HG03139 (cell line): ENCODE measurements at regions not wholly inside any gene's neighbourhood (a gene's known extent, or its start where the extent isn't known, plus 50 kb on each side); places are given as distances from the start of the nearest gene placed in this dataset.
"Not testable (repeated sequence)": the region's sequence is repeated elsewhere in the genome, so short reads cannot be mapped to it uniquely, and the experiment has no call there.

Experiments used
- ATAC-seq: cut with Tn5 transposase; IDR thresholded peaks from one replicate; pipeline ENCODE4 v1.9.1; 2021; ENCODE audit not compliant: unreplicated experiment

DNA sequence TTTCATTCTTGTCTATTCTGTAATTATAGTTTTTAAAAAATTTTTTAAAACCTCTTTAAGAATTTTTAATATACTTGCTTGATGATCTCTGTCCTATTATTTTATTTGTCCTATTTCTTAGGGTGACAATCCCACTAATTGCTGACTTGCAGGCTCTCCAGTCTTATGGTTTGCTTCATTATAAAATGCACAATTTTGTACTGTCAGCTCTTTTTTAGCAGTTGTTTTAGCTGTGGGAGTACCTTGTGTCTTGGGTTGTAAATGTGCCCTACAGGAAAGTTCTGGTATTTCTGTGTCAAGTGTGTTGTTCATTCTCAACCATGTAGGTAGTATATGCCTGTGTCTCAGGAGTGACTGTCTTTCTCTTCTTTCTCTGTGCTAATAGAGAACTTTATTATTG lies 118.2 kb upstream of the IL15 start:
- no peak for ATAC-seq

DNA sequence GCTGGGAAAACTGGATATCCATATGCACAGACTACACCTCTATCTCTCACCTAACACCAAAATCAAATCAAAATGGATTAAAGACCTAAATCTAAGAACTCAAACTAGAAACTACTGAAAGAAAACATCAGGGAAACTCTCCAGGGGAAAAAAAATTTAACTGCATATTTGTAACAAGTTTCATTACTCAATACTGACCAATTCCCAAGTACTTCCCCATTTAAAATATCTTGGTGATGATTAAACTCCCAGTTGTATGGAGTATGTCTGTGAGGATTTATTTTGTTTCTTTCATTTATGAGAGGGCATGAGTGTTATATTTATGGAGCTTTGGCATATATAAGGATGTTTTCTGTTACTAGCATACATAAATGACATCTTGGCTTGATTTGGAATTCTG lies 112.3 kb upstream of the IL15 start:
- no peak for ATAC-seq

DNA sequence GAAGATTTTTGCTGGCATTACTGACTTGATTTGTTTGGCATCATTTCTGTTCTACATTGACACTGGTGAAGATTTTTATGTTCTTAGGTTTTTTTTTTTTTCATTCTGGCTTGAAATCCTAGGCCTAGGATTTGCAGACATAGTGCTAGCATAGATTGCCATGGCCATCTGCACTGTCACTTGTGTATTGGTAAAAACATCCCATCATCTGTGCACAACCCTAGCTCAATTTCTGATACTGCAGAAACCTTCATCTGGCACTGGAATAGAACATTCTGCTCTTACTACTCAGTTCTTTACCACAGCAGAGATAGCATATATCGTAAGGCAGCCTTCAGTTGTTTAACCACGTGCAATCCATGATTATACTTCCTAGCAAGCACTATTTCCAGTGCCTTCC lies 111.5 kb upstream of the IL15 start:
- ATAC-seq: no peak

DNA sequence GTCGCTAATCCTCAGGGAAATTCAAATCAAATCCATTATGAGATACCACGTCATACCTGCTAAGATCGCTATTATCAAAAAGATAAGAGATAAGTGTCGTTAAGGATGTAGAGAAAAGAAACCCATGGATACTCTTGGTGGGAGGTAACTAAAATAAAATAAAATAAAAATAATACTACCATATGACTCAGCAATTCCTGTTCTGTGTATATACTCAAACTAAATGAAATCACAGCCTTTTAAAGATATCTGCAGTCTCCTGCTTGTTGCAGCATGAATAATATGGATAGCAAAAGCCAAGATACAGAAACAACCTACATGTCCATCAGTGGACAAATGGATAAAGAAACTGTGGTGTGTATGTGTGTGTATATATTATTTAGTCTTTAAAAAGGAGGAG lies 105.8 kb upstream of the IL15 start:
- ATAC-seq: no peak

DNA sequence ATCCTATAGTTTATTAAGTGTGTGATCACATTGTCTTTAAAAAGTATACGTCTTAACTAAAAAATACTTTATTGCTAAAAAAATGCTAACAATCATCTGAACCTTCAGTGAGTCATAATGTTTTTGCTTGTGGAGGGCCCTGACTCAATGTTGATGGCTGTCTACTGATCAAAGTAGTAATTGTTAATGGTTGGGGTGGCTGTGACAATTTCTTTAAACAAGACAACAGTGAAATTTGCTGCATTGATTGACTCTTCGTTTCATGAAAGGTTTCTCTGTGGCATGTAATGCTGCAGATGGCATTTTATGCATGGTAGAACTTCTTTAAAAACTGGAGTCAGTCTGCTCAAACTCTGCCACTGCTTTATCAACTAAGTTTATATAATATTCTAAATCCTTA lies 101.4 kb upstream of the IL15 start:
- no peak for ATAC-seq

DNA sequence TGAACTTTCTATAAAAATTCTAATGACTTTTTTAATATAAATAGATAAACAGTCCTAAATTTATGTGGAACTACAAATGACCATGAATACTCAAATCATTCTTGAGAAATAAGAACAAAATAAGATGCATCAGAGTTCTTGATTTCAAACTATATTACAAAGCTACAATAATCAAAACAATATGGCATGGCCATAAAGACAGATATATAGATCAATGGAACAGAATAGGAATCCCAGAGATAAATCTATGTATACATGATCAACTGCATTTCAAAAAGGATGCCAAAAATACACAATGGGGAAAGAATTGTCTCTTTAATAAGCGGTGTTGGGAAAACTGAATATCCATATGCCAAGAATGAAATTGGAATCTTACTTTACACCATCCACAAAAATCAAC lies 98.4 kb upstream of the IL15 start:
- ATAC-seq: no peak

DNA sequence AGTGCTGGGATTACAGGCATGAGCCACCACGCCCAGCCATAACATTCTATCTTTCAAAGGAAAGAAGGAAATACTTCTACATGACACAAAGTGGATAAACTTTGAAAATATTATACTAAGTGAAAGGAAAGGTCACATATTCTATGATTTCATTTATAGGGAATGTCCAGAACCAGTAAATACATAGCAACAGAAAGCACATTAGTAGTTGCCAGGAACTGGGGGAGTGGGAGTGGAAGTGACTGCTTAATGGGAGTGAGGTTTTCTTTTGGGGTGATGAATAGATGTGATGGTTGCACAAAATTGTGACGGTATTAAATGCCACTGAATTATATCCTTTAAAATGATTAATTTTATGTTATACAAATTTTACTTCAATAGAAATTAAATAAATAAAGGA lies 95.7 kb upstream of the IL15 start:
- no peak for ATAC-seq

DNA sequence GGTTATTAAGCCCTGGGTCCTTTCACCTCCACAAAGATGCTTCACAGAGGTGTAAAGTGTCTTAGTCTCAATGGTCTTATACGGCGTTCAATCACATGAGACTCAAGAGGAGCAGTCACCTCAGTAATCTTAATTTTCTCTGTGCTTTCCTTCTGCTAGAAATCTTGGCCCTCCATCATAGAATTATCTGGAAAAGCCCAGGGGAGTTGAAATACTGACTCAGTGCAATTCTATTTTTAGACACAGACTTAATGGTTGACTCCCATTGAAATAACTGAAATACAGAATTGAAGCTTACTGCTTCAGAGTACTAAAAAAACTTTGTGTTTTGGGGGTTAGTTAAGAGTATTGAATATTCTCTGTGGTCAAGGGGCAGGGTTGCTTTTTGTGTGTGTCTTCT lies 94.5 kb upstream of the IL15 start:
- ATAC-seq: no peak

DNA sequence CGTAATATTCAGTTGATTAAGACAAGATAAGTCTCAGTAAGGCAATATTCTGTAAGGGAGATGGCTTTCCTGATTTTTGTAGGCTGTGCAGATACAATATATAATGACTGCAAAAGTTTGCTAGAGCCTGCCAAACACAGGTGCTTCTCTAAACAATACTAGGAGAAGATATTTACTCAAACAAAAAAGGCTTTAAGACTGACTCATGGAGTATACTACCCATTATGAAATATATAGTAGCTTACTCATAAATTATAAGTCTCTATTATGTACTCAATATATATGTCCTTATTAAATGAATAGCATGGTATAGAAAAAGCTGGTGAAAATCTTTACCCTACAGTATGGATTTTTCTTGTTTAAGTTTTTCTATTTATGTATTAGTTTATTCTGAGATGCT lies 93.2 kb upstream of the IL15 start:
- ATAC-seq: no peak

DNA sequence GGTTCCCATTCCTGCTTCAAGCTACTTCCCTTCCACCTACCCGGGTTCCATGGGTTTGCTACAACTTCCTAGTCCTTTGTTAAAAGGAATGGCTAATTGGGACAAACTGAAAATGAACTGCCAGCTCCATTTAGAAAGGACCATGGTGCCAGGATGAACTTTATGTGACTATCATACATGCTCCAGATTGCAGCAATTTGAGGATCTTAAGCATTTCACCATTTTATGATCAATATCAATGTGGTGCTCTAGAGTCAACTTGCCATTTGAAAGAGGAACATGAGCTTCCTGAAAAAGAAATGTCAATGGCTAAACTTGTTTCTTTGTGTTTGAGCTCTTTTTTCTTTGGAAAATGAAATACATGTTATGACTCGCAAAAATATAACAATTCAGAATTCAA lies 92.7 kb upstream of the IL15 start:
- no peak for ATAC-seq

DNA sequence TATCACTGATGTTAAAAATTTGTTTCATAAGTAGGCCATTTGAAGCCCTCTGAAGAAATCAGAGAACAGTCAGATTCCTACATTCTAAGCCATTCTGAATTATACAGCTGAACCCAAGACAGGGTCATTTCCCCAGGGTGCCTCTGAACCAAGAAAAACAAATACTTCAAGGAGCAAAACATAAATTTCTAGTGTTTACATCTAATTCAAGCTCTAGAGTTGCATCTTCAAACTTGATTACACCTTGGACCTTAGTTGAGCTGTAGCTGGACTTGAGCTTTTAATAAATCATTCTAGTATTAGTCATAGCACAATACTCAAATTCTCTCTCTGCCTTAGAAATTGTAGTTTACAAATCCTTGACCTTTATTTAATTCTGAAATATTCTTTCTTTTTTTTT lies 87.6 kb upstream of the IL15 start:
- no peak for ATAC-seq

DNA sequence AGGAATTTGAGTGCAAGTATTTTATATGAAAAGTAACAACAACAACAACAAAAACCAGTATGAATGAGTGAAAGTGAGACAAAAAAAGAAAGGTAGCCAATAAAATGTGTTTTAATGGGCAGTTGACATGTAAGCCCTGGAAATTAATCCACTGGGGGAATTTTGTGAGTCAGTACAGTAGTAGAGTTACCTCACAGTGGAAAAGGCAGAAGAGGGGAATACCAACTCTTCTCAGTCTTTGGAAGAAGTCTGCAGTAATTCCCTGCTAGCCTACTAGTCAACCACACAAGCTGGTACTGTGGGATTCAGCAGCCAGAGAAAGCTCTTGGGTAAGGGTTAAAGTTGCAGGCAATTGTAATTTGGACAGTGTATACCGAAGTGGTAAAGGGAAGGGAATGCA lies 76.3 kb upstream of the IL15 start:
- no peak for ATAC-seq

DNA sequence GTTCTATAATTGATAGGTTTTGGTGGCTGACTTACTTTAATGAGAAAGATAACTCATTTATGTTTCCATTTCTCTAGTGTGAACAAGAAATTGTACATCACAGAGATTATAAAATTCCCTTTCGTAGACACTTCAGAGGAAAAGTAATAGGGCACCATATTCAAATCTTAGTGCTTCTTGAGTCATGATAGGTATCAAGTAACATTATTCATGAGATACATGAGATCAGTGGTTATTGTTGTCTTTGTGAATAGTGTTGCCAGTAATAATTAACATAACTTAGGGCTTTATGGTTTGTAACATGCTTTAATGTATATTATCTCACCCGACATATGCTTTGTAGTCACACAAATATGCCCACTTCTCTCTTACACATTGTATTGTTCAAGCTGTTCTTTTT lies 73.7 kb upstream of the IL15 start:
- no peak for ATAC-seq

DNA sequence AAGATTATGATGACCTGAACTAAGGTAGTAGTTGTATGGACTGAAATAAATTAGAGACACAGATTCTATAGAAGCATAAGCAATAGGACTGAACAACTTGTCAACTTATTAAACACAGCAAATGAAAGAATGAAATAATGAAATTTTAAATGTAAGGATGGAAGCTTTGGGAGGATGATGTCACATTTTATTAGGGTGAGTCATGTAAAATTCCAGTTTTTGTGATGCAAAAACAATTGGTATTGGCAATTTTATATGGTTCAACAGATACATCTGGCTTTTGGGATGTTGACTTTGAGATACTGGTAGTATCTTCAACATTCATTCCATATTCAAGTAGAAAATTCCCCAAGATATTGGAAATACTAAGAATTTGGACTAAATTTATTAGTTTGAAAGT lies 72.7 kb upstream of the IL15 start:
- ATAC-seq: no peak

DNA sequence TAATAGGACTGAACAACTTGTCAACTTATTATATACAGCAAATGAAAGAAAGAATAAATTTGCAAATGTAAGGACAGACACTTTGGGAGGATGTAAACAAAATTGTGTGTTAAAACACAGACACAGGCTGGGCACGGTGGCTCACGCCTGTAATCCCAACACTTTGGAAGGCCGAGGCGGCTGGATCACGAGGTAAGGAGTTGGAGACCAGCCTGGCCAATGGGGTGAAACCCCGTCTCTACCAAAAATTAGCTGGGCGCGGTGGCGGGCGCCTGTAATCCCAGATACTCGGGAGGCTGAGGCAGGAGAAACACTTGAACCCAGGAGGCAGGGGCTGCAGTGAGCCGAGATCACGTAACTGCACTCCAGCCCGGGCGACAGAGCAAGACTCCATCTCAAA lies 71.4 kb upstream of the IL15 start:
- not testable (repeated sequence) for ATAC-seq

DNA sequence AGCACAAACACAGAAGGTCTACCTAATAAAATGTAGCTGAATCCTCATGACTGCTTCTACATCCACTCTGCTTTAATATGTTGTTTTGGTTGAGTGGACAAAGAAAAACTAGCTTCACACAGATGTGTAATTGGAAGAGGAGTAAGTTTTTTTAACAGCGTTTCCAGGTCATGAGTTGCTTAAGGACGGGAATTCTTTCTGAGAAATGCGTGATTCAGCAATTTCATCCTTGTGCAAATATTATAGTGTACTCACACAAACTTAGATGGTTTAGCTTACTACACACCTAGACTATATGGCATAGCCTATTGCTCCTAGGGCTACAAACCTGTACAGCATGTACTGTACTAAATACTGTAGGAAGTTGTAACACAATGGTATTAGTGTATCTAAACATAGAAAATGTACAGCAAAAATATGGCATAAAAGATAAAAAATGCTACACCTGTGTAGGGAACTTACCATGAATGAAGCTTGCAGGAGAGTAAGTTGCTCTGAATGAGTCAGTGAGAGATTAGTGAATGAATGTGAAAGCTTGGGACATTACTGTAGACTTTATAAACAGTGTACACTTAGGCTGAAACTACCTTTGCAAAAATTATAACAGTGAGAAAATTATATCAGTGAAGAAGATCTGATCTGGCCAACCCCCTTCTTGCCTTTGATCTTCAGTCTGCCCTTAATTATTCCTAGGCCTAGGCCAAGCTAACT lies 70.8 kb upstream of the IL15 start:
- no peak for ATAC-seq

DNA sequence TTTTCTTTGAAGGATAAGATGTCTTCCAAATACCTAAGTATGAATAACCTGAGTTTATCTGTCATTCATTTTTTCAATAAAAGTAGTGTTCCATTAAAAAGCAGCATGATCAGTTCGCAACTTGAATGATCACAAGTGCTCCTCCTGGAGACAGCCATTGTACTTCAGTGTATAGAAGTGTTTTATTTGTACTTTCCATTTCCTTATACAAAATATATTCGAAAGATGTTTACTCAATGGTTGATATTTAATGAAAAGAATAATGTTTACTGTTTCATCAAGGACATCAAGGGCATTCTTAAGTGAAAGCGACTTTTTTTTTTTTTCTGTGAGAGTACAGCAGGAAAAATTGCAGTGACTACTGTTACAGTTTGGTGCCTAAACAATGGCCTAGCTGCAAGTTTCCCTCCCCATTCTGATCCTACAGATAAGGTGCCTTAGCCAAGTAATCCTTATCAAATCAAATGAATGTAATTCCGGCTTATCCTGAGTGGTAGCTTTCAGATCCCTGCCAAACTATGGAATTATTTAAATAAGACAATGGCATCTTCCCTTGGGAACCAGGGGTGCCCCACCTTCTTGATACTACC lies 69.0 kb upstream of the IL15 start:
- ATAC-seq: no peak

DNA sequence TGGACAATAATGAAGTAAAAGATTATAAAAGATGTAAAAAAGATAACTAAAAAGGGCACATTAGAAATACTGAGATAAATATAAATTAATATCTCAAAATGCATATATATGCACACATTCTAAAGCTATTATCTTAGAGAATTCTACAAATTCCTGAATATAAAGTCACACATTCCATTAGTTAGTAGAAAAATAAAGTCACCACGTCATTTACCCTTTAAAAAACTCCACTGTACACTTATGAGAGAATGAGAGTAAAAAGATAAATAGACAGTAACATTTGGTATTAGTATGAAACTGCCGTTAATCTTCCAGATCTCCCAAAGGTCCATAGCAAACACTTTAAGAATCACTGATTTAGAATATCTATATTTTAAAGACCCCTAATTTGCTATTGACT lies 67.2 kb upstream of the IL15 start:
- ATAC-seq: no peak

DNA sequence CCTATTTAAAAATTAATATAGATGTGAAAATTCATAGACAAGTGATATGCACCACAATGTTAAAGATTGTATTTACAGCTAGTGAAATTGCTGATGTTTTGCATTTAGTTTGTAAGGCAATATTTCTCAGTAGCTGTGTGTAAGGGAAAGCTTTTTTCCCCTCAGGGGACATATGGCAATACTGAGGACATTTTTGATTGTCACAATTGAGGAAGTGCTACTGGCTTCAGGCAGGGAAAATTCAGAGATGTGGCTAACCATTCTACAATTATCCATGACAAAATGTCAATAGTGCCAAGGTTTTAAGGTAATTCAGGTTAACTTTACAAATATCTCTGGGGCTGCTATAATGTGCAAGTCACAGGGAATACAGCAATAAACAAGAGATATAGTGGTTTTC lies 66.1 kb upstream of the IL15 start:
- ATAC-seq: no peak

DNA sequence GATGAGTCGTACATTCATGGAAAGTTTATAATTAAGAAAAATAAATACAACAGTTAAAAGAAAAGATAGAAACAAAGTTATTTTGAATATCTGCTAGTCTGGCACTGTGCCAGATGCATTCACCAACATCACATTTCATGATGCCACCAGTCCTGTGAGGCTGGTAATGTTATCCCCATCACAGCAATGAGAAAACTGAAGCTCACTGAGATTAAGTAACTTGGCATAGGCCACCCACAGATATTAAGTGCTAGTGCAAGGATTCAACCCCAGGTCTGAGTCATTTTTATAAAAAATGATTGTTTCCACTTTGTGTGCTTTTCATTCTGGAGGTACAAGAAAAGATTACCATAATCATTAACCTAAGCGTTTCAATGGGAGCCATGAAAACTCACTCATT lies 65.0 kb upstream of the IL15 start:
- no peak for ATAC-seq

DNA sequence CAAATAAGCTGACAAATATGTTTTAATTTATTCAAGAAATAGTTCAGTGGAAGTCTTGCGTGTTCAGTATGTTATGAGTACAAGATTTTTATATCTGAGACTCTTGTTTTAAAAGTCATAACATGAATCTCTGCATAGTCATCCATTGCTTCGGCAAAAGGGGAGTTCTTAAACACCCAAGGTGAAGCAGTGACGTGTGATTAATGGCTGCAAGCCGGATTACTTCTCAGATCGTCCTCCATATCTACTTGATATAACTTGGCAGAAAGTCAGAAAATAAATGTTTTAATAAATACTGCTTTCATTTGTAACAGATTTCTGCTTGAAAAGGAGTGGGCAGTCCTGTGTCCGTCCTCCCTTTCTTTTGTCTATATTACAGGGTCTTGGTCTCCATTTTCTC lies 64.6 kb upstream of the IL15 start:
- no peak for ATAC-seq

DNA sequence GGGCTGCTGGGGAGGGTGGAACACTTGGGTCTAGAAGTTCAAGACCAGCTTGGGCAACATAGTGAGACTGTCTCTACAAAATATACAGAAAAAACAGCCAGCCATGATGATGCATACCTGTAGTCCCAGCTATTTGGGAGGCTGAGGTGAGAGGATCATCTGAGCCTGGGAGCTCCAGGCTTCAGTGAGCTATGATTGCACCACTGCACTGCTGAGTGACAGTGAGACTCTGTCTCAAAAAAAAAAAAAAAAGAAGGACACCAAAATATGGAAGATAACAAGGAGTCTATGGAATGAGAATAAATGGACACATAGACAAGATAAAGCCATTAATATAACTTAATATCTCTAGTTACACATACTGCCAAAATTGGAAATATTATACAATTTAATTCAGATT lies 62.7 kb upstream of the IL15 start:
- ATAC-seq: no peak

DNA sequence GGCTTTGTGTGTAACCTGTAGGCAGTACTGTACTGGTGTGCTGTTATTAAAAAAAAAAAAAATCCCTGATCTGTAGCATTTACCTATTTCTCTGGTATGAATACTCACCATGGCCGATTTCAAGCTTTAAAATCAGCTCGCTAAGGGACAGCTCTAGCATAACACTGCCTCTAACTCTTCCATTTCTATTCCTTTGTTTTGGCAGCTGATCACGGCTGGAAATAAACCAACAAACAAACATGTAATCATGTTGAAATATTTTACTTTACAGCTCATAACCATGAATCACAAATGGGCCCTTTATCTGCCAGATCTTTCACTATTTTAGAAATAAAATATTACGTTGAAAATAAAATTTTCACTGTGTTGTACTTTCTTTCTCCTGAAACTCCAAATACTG lies 60.5 kb upstream of the IL15 start:
- no peak for ATAC-seq
